ENCODE measurements at regions not wholly inside any gene's neighbourhood (a gene's known extent, or its start where the extent isn't known, plus 50 kb on each side); places are given as distances from the start of the nearest gene placed in this dataset.

DNA sequence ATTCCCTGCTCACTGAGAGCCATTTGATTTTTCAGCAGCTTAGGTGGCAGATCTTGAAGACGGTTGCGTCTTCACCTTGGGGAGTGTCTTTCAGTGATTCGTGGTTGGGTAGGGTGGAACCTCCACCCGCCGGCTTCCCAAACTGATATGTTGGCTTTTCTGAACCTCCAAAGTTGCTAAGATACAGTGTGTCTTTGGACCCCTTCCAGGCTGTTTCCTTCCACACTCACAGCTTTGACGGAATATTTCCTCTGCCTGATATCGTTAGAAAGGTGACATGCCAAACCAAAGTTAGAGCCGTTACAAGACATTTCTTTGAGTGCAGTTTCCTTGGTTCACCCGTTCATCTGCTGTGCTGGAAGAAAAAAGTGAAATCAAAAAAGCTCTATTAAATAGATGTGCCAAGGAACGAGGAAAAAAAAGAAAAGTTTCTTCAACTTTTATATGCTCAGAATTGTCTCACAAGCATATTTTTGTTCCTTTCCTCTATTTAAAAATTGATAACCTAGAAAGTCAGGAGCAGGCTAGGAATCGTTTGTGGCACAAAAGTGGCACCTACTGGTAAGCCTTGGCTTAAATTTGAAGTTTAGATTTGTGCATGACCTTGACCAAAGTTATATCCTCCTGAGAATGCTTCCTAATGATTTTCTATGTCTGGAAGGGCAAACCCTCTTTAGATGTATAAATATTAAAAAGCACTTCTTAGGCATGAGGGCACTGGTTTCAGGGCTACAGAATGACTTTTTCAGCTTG, 270.7 kb upstream of the WWC1 start:
- DNase-seq (ENCODE audit: low read depth): no peak
- no peak overlapping the region for H3K4me3 ChIP-seq (ENCODE audit: low read depth, low read length)
- TF ChIP-seq, protein P1, sequence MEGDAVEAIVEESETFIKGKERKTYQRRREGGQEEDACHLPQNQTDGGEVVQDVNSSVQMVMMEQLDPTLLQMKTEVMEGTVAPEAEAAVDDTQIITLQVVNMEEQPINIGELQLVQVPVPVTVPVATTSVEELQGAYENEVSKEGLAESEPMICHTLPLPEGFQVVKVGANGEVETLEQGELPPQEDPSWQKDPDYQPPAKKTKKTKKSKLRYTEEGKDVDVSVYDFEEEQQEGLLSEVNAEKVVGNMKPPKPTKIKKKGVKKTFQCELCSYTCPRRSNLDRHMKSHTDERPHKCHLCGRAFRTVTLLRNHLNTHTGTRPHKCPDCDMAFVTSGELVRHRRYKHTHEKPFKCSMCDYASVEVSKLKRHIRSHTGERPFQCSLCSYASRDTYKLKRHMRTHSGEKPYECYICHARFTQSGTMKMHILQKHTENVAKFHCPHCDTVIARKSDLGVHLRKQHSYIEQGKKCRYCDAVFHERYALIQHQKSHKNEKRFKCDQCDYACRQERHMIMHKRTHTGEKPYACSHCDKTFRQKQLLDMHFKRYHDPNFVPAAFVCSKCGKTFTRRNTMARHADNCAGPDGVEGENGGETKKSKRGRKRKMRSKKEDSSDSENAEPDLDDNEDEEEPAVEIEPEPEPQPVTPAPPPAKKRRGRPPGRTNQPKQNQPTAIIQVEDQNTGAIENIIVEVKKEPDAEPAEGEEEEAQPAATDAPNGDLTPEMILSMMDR (IDR thresholded peaks at IDR 0.05; ENCODE audit: low read depth, low read length, missing control alignments): peak; percentile 10

DNA sequence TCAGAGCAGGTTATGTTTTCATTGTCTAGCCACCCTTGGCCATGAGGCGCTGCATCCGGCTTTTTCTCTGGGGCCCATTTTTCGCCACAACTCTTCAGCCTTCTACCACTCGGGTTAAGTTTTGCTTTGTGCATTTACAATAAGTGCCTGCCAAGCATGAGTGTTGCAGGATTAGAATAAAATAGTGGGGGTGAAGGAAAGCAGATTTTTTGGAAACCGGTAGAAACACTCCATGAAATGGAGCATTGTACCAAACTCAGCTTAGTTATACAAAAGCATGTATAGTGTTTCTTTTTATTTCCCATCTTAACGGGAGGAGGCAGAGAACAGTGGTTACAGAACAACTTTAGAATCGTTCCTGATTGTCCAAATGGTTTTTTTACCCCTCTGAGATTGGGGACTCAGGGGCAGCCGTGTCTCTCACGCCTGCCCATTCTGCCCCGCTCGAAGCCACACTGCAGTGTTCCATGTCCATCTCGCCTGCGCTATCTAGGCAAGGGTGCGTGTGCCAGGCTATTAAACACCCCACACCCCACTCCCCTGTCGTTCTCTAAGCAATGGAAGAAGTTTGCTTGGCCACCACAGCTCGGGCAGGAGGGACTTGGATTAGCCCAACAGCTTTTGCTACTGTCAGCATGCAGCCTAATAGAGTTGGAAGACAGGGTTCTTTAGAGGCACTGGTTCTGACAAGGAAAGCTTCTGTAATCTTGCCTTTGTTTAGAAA, 268.8 kb upstream of the WWC1 start:
- TF ChIP-seq, protein P1 (IDR thresholded peaks at IDR 0.05; ENCODE audit: low read depth, low read length, missing control alignments): no peak
- DNase-seq (ENCODE audit: low read depth): no peak
- no peak overlapping the region for H3K4me3 ChIP-seq (ENCODE audit: low read depth, low read length)

DNA sequence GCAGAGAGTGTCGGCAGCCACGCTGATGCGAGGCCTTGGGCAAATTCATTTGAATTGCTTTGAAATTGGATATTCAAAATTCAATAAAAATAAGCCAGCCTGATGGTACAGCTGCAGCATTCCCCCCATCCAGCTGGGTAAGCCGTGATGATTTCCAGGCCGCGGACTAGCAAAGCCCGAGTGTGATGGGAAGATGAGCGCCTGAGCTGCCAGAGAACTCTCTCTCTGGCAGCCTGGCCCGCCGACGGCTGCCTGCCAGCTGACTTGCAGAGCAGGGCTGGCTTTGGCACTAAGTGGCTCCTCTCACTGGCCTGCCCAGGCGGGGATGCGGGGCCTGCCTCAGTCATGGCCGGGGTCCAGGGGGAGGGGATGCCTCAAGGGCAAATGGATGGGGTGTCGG, 268.3 kb upstream of the WWC1 start:
- TF ChIP-seq, protein P1 (IDR thresholded peaks at IDR 0.05; ENCODE audit: low read depth, low read length, missing control alignments): no peak
- no peak for DNase-seq (ENCODE audit: low read depth)
- no peak overlapping the region for H3K4me3 ChIP-seq (ENCODE audit: low read depth, low read length)

DNA sequence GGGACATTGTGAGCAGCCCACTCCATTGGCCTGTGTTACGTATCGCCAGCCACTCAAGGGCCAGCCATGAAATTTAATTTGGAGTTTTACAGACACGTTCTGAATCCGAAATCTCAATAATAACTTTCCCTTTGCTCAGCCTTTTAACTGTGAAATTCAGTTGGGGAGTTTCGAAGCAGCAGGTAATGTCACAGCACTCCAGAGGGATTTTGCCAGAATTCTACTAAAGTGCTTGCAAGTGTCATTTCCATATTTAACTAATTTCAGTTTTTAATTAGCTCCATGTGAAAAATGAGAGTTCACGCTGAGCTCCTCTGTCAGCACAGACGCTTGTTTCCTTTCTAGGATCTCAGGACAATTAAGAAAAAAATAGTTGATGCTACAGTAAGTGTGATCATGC, 267.1 kb upstream of the WWC1 start:
- TF ChIP-seq, protein P1 (IDR thresholded peaks at IDR 0.05; ENCODE audit: low read depth, low read length, missing control alignments): no peak
- DNase-seq (ENCODE audit: low read depth): no peak
- no peak overlapping the region for H3K4me3 ChIP-seq (ENCODE audit: low read depth, low read length)

DNA sequence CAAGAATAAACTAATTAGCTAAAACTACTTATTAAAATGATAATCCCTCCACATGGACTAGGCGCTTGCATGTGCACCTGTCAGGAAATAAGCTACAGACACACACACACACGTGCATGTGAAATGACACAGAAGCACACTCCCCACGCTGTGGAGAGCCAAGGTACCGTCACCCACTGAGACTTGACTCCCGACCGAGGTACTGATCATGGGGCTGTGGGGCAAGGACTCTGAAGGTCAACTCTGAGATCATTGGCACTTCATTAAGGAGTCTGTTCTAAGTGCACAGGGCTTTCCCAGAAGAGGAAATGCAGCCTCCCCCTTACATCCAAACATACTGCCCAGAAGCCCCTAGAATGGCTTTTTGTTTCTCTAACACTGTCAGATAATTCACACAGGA, 264.4 kb upstream of the WWC1 start:
- DNase-seq (ENCODE audit: low read depth): no peak
- TF ChIP-seq, protein P1 (IDR thresholded peaks at IDR 0.05; ENCODE audit: low read depth, low read length, missing control alignments): no peak
- no peak overlapping the region for H3K4me3 ChIP-seq (ENCODE audit: low read depth, low read length)

DNA sequence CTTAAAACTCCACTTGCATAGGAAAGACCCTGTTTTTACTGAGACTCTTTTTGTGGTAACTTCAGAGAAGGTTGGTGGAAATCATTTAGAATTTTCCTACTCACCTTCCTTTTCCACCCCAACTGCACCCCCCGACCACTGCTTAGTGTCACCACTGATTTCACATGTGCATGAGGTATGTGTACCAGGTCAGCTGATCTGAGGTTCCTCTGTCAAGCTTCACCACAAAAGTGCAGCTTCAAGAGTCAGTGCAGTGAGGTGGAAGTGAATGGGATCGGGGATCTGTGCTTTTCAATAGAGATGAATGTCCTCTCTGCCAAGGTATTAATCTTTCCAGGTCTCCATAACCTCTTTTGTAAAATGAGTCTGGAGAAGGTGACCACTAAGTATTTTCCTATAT, 260.5 kb upstream of the WWC1 start:
- no peak overlapping the region for H3K4me3 ChIP-seq (ENCODE audit: low read depth, low read length)
- TF ChIP-seq, protein P1 (IDR thresholded peaks at IDR 0.05; ENCODE audit: low read depth, low read length, missing control alignments): no peak
- DNase-seq (ENCODE audit: low read depth): no peak

All from GM12864 (cell line).